HG02884 (cell line): ENCODE measurements at regions not wholly inside any gene's neighbourhood (a gene's known extent, or its start where the extent isn't known, plus 50 kb on each side); places are given as distances from the start of the nearest gene placed in this dataset.
"Not testable (repeated sequence)": the region's sequence is repeated elsewhere in the genome, so short reads cannot be mapped to it uniquely, and the experiment has no call there.

Source experiments
- ATAC-seq: cut with Tn5 transposase; IDR thresholded peaks from one replicate; pipeline ENCODE4 v1.9.1; 2021; ENCODE audit warnings: mild to moderate bottlenecking, moderate library complexity; ENCODE audit not compliant: unreplicated experiment

DNA sequence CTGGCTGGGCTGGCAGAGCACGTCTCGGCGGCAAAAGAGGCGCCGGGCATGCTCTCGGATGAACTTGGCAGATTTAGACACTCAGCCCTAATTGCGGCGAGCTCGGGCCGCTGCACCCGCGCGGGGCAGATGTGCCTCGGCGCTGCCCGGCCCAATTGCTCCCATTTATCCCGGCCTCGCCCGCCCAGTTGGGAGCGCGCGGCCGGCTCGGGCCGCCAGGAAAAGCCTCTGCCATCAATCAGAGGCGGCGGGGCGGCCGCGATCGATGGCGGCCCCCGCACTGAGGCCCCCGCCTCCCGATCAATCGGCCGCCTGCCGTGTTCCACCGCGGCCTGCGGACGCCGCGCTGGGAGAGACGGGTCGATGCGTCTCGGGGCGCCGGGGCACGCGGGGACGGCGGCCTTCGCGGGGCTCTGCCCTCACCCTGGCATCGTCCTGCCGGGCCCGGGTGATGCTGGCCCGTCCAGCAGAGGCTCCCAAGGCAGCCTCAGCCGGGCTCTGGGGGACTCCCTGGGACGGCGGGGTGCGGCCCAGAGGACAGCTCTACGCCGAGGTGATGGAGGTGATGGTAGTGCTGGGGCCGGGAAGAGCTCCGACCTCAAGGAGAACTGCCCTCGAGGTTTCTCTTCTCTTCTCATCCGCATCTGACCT, 200.9 kb upstream of the N4BP1 start:
- ATAC-seq = no peak

DNA sequence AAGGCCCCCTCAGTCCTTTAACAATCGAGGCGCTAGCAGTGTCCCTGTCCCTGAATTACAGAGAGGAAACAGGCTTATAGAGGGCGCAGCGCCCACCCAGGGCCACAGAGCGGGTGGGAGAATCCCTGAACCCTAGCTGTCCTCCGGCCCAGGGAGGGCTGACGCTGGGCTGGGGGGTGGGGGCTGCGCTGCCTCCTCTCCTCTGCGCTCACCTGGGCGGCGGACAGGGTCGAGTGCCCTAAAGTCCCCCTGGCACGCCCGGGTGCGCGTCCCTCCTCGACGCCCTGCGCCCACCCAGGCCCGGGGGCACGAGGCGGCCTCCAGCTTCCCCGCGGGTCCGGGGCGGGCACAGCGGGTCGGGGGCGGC, 200.4 kb upstream of the N4BP1 start:
- ATAC-seq = no peak

DNA sequence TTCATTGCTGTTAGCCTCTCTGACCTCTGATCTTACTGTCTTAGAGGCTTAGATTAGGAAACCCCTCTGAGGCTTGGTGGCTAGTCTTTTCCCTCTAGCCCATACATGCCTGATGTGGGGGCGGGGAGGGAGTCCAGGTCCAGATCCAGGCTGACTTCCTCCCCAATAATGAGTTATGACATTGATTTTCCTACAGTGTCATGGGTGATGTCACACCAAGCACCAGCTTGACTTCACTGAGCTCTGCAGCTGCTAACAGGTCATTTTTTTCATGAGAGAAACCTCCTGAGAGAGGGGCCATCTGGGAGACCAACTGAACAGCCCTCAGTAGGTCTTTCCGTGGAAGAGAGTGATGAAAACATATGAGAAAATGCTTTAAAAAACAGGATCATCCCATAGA, 180.2 kb upstream of the N4BP1 start:
- no peak for ATAC-seq

DNA sequence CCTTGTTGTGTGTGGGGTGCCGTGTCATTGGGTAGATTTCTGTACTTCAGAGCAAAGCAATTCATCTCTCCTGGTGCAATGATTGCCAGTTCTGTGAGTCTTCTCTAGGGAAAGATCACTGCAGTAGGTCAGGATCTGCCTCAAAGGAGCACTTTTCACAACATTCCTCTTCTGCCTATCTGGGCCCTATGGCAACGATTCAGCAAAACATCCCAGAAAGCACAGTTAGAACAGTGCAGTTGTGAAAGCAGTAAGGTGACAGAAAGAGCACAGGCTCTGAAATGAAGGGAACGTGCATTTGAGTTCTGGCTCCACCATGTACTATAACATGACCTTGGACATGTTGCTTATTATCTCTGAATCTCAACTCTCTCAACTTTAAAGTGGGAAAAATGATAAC, 178.5 kb upstream of the N4BP1 start:
- no peak for ATAC-seq

DNA sequence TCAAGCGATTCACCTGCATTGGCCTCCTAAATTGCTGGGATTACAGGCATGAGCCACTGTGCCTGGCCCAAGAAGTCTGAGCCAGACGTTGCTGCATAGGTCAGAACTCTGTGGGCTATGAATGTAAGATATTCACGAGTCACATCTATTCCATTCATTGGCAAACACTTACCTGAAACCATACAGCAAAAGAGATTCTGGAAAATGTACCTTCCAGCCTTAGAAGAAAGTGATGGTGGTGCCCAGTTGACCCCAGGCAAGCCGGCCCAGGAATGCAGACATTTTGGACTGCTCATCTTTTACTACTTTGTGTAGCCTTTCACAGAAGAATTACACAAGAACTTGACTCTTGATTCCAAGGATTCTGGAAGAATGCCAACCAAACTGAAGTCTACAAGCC, 135.6 kb upstream of the N4BP1 start:
- ATAC-seq = no peak

DNA sequence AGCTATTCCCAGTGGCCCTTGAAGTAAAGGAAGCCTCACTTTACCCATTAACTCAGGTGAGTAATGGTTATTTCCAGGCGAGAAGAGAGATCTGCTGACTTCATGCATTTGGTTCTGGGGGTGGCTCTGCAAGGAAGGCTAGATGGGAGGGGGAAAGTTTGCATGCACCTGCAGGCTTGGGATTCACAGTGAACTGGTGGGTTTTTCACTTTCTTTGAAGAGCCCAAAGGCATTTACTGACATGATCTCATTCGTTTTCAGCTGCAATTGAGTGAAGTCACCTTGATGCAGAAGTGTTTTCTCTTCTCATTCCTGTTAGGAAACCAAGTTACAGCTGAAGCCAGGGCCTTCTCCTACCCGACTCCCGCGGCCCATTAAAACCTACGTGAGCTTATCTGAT, 131.0 kb upstream of the N4BP1 start:
- ATAC-seq = no peak

DNA sequence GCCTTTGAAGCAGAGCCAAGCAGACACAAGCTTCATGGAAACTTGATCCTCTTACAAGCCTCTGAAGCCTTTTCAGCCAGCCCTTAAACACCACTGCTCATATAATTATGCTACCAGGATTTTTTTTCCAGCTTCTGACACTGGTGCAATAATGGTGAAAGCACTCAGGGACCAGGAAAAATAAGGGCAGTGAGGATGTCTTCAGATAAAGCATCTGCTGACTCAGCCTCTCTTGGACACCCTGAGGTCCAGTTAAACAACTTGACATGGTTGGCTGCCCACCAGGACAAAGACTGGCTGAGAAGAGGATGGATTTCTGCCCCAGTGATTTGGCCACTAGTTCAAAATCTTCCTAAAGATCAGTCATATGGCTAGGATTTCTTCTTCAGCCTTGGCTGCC, 124.2 kb upstream of the N4BP1 start:
- no peak for ATAC-seq

DNA sequence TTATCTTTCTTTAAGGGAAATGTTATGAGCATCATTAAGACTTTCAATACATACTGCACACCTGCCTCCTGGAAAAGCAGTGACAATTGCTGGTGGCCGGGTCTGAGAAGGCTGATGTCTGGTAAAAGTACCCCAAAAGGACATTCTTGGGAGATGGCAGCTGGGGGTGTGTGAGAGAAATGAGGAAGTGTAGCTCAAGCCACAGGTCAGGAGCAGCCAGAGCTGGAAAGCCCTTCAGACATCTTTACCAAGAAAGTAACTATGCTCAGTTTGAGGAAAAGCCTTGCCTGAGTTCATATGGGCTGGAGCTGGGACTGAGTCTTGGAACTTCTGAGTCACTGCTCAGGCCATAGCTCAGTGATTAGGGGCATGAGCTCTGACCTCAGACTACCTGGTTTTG, 94.7 kb upstream of the N4BP1 start:
- ATAC-seq = no peak

DNA sequence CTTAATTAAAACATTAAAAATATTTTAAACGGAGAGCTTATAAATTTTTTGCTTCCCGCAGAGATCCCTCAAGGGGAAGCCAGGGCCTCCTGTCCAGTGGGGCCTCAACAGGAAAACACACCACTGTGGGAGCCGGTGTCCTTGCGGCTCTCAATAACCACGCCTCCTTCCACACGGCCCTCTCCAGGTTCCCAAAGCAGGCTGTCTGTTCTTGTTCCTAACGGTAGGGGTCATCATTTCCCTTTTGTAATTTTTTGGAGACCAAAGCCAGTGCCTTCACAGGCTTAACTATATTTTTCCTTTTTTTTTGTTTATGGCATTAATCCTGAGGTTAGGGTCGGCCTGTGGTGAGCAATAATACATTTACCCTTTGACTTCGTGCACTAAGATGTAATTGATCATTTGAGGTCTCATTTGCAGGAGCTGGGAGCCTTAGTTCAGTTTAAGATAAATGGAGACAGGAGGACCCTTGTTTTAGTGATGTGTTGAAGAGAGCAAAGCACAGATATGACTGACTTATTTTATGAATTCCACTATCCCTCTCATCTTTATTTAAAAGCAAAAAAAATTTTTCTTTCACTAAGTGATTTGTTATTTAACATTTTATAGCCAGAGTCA, 77.5 kb upstream of the N4BP1 start:
- ATAC-seq = peak; percentile 80

DNA sequence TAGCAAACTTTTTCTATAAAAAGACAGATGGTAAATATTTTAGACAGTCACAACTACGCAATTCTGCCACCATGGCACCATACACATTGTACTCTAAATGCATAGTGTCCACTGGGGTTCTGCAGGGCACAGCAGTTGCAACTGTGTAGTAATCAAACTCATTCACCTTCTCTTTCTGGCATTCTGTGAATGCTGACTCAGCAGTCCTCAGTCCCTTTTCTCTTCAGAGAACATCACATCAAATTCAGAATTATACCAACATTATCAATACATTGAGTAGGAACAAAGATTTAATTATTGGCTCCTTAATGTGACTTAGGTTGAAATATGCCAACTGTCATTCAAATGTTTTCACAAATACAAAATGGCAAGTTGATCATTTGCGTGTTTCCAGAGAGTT, 74.2 kb upstream of the N4BP1 start:
- ATAC-seq = no peak

DNA sequence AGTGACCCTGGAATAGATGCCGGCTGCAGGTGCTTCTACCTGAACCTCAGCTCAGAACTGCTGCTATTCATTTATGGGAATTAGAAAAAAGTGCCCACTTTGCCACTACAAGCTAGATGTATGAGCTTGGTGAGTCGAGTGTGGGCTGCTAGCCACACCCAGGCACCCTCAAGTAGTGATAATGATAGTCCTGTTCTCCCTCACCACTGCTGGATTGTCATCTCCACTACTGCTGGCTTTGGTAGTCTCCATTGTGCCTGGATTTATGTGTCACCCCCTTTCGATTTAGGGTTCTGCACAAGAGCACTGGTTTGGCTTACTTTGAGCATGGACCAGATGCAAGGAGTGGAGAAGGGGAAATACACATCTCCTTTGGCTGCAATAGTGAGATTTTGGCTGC, 73.0 kb upstream of the N4BP1 start:
- ATAC-seq = no peak

DNA sequence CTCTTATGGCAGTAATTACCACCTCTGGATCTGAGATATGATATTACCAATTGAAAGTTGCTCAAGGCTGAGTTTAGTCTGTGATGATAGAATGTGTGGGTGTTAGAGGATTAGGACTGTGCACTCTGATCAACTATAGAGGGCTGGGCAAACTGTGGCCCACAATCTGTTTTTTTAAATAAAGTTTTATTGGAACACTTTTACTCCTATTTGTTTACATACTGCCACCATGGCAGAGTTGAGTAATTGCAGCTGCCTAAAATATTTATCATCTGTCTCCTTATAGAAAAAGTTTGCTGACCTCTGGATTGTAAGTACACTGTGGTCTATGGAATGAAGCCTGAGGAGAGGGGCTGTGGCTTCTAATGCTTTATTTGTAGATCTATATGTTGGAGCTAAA, 71.5 kb upstream of the N4BP1 start:
- ATAC-seq = no peak

DNA sequence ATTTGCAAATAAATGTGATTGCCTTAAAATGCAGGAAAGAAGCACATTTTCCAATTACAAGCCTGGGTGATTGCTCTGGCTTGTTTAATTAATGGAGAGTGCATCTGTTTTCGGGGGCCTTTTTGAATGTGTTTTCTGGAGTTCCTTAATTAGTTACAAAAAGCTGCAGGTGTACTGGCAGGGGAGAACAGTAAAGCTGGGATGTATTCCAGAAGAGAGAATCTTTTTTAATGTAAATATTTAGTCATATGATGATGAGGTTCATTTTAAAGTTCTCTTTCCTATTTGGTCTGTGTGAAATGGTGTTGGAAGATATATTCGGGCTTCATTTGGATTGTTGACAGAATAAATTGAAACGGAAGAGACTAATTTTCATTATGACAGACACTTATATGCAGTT, 70.9 kb upstream of the N4BP1 start:
- ATAC-seq = no peak

DNA sequence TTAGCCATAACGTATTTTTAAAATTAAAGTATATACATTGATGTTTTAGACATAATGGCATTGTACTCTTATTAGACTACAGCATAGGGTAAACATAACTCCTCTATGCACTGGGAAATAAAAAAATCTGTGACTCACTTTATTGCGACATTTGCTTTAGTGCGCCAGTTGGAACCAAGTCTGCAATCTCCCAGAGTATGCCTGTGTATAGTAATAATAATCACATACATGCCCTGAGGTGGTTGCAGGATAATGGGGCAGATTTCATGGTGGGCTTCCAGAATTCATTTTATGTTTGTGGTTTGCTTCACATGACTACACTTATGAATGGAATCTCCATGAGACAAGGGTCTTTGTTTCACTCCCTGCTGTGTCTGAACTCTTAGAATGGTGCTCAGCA, 66.9 kb upstream of the N4BP1 start:
- ATAC-seq = no peak

DNA sequence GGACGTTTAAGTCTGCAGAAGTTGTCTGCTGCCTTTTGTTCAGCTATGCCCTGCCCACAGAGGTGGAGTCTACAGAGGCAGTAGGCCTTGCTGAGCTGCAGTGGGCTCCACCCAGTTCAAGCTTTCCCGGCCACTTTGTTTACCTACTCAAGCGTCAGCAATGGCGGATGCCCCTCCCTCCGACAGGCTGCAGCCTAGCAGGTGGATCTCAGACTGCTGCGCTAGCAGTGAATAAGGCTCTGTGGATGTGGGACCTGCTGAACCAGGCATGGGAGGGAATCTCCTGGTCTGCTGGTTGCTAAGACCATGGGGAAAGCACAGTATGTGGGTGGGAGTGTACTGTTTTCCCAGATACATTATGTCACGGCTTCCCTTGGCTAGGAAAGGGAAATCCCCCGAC, 58.2 kb upstream of the N4BP1 start:
- not testable (repeated sequence) for ATAC-seq

DNA sequence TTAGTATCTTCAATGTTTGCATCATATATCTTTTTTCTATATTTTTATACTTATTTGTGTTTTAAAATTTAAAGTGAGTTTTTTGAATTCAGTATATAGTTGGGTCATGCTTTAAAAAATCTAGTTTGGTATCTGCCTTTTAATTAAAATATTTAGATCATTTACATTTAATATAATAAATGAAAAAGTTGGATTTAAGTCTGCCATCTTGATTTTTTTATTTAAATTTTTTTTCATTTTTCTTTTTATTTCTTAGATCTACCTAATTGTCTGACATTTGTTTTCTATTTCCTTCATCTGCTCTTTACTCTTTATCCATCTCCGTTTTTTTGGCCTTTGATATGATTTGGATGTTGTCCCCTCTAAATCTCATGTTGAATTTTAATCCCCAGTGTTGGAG, 50.0 kb upstream of the N4BP1 start:
- ATAC-seq = no peak
